ENCODE measurements at regions not wholly inside any gene's neighbourhood (a gene's known extent, or its start where the extent isn't known, plus 50 kb on each side); places are given as distances from the start of the nearest gene placed in this dataset.

DNA sequence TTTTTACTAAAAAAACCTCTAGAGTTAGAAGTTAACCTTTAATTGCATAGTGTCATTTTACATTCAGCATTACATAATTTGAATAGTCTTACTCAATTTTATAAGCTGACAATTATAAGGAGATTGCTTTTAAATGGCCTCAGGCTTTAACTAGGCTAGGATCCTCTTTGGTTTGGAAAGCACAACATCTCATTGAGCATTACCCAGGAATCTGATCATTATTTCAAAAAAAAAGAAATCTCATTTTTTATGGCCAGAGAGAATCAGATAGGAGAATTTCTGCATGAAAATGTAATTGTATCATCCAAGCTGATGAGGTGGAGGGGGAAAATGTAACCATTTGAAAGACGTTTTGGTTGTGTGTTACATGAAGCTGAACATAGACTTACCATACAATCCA is 324.9 kb upstream of the POT1 start:
- H3K27ac Mint-ChIP-seq: no peak overlapping the region
- H3K9me3 Mint-ChIP-seq: no peaks in the 10 kb centered on the region
- no peak for DNase-seq (ENCODE audit: extremely low spot score, unreplicated experiment)
- no peak overlapping the region for H3K4me3 Mint-ChIP-seq
- TF ChIP-seq, protein P1, sequence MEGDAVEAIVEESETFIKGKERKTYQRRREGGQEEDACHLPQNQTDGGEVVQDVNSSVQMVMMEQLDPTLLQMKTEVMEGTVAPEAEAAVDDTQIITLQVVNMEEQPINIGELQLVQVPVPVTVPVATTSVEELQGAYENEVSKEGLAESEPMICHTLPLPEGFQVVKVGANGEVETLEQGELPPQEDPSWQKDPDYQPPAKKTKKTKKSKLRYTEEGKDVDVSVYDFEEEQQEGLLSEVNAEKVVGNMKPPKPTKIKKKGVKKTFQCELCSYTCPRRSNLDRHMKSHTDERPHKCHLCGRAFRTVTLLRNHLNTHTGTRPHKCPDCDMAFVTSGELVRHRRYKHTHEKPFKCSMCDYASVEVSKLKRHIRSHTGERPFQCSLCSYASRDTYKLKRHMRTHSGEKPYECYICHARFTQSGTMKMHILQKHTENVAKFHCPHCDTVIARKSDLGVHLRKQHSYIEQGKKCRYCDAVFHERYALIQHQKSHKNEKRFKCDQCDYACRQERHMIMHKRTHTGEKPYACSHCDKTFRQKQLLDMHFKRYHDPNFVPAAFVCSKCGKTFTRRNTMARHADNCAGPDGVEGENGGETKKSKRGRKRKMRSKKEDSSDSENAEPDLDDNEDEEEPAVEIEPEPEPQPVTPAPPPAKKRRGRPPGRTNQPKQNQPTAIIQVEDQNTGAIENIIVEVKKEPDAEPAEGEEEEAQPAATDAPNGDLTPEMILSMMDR (conservative IDR thresholded peaks at IDR 0.05): no peak
- peaks cover 7% of the 10 kb centered on the region for H3K4me1 Mint-ChIP-seq (ENCODE audit: unreplicated experiment)
- H3K36me3 Mint-ChIP-seq: no peaks in the 10 kb centered on the region
- H3K27me3 Mint-ChIP-seq: peaks cover 4% of the 10 kb centered on the region

DNA sequence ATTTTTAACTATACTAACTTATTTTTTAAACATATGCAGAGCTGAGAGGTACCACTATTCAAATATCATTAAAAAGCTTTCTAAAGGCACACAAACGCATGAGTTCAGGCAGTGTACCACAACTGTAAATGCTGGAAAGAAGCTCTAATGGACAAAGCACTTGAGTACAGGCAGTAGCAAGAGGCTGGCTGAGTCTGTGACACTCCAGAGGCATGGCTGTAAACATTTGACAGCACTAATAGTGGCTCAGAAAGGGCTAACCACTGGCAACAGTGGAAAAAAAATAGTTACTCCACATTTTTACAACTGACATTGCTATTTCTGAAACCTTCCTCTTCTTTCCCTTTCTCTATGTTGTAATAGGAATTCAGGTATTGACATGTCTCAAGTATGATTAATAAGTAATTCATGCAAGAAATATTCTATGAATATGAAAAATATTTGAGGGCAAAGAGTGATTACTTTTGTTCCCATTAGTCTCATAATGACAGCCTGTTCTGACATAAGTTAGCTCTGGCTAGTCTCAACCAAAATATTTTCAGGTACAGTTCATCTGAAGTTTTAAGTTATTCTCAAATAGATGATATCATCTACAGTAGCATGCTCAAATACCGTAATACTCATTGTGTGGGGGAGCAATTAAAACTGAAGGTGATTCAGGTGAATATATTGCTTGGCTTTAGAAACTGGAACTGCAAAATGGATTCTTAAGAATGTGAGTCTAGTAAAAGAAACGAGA is 324.0 kb upstream of the POT1 start:
- H3K36me3 Mint-ChIP-seq: no peaks in the 10 kb centered on the region

DNA sequence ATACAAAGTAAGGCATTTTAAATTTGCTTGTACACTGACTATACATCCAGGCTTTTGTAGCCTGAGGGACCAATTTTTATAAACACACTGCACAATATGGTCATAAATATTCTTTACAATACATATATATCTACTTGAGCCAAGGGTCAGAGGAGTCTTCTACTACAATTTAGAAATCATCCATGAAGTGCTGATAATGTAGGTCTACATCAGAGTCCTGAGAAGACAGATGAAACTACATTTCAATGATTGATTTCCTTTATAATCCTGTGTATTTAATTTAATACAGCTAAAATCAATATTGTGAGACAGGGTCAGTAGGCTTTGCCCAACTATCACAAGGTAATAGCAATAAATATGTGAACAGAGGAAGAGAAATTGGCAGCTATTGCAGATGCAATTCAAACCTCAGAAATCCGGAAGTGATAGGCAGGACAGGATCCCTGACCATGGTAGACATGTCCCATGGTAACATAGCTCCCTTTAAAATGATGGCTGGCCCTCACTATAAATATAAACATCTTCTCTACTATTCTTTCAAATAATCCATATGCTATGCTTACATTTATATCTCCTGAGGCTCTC is 318.0 kb upstream of the POT1 start:
- no peaks in the 10 kb centered on the region for H3K27me3 Mint-ChIP-seq

More for the DNA sequence above, 324.0 kb upstream of the POT1 start:
- DNase-seq (ENCODE audit: extremely low spot score, unreplicated experiment): no peak
- no peak overlapping the region for H3K4me3 Mint-ChIP-seq
- TF ChIP-seq, protein P1 (conservative IDR thresholded peaks at IDR 0.05): no peak
- peaks cover 7% of the 10 kb centered on the region for H3K4me1 Mint-ChIP-seq (ENCODE audit: unreplicated experiment)
- H3K9me3 Mint-ChIP-seq: no peaks in the 10 kb centered on the region
- H3K27ac Mint-ChIP-seq: peak overlapping the region; percentile 11
- H3K27me3 Mint-ChIP-seq: peaks cover 4% of the 10 kb centered on the region

DNA sequence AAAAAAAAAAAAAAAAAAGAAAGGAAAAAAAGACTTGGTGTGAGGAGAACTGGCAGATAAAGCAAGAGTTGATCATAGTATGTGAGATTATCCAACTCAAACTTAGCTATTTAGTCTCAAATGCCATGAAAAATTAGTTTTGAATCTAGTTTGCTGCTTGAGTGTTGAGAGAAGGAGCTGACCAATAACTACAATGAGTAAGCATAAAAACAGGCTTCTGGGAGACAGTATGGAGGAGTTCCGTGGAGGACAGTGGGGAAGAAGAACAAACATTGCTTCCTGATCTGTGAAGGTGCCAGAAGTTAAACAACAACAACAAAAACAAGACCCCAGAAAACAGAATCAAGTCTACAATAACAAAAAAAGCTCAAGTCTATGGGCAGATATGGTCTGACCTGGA is 317.1 kb upstream of the POT1 start:
- TF ChIP-seq, protein P1 (conservative IDR thresholded peaks at IDR 0.05): no peak
- H3K36me3 Mint-ChIP-seq: no peaks in the 10 kb centered on the region
- no peak overlapping the region for H3K27ac Mint-ChIP-seq
- no peak overlapping the region for H3K4me3 Mint-ChIP-seq
- no peaks in the 10 kb centered on the region for H3K4me1 Mint-ChIP-seq (ENCODE audit: unreplicated experiment)
- no peaks in the 10 kb centered on the region for H3K9me3 Mint-ChIP-seq
- no peak for DNase-seq (ENCODE audit: extremely low spot score, unreplicated experiment)
- no peaks in the 10 kb centered on the region for H3K27me3 Mint-ChIP-seq

More for the DNA sequence above, 318.0 kb upstream of the POT1 start:
- no peak overlapping the region for H3K27ac Mint-ChIP-seq
- H3K36me3 Mint-ChIP-seq: no peaks in the 10 kb centered on the region
- no peaks in the 10 kb centered on the region for H3K4me1 Mint-ChIP-seq (ENCODE audit: unreplicated experiment)
- H3K4me3 Mint-ChIP-seq: no peak overlapping the region
- DNase-seq (ENCODE audit: extremely low spot score, unreplicated experiment): no peak
- no peaks in the 10 kb centered on the region for H3K9me3 Mint-ChIP-seq
- TF ChIP-seq, protein P1 (conservative IDR thresholded peaks at IDR 0.05): no peak

DNA sequence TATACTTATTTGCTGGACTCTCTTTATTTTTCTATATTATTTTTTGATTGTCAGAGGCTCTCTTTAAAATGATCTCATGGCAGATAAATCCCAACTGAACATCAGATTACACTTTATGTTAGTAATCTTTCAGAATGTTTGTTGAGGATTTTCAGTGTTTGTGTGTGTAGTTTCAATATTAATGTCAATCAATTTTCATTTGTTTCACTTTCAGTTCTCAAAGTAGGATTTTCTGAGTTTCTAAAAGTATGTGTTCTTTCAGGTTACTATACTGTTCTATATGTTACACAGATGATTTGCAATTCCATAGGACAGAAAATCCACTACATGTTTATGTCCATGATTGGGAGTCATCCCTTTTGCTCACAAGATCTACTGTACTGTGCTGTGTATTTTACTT is 311.9 kb upstream of the POT1 start:
- Mint-ChIP-seq H3K27ac (no peak overlapping the region), H3K4me3 (no peak overlapping the region), H3K4me1 (ENCODE audit: unreplicated experiment) (no peaks in the 10 kb centered on the region), H3K9me3 (no peaks in the 10 kb centered on the region), H3K36me3 (no peaks in the 10 kb centered on the region), H3K27me3 (no peaks in the 10 kb centered on the region)
- no peak for DNase-seq (ENCODE audit: extremely low spot score, unreplicated experiment)
- TF ChIP-seq, protein P1 (conservative IDR thresholded peaks at IDR 0.05): no peak

Data from type B pancreatic cell (in vitro differentiated cells).